Midbrain (tissue), 1 donor: ENCODE measurements at regions not wholly inside any gene's neighbourhood (a gene's known extent, or its start where the extent isn't known, plus 50 kb on each side); places are given as distances from the start of the nearest gene placed in this dataset.
A peak's percentile ranks its signal among the peaks of the same experiment; 100 is the strongest.
"Not testable (repeated sequence)": the region's sequence is repeated elsewhere in the genome, so short reads cannot be mapped to it uniquely, and the experiment has no call there.

ENCODE experiments used
- DNase-seq: peaks from one replicate; lab custom pipeline; 2025; lab: John Stamatoyannopoulos, UW

- DNase-seq: peak; percentile 80
These were observed 315.4 kb upstream of the CDYL start for GRCh38 chr6:4460586-4461475.

- no peak for DNase-seq
These were observed 316.2 kb upstream of the CDYL start for GRCh38 chr6:4459996-4460395.

GRCh38 chr6:4459032-4459431, 317.2 kb upstream of the CDYL start:
- no peak for DNase-seq

- no peak for DNase-seq
These were observed 316.3 kb upstream of the ECI2 start for GRCh38 chr6:4451718-4452117.

- no peak for DNase-seq
These were observed 315.7 kb upstream of the ECI2 start for GRCh38 chr6:4451081-4451480.

- no peak for DNase-seq
These were observed 314.9 kb upstream of the ECI2 start for GRCh38 chr6:4450237-4450636.

- no peak for DNase-seq
These were observed 314.0 kb upstream of the ECI2 start for GRCh38 chr6:4449409-4449808.

- DNase-seq: no peak
These were observed 313.5 kb upstream of the ECI2 start for GRCh38 chr6:4448841-4449240.

GRCh38 chr6:4447639-4448330, 312.4 kb upstream of the ECI2 start:
- no peak for DNase-seq

- DNase-seq: peak; percentile 3
These were observed 311.6 kb upstream of the ECI2 start for GRCh38 chr6:4446982-4447381.

GRCh38 chr6:4441981-4442434, 306.6 kb upstream of the ECI2 start:
- DNase-seq: no peak

GRCh38 chr6:4439159-4439558, 303.8 kb upstream of the ECI2 start:
- no peak for DNase-seq

- no peak for DNase-seq
These were observed 302.0 kb upstream of the ECI2 start for GRCh38 chr6:4437342-4437741.

GRCh38 chr6:4435981-4436445, 300.6 kb upstream of the ECI2 start:
- no peak for DNase-seq

GRCh38 chr6:4434655-4435054, 299.3 kb upstream of the ECI2 start:
- no peak for DNase-seq

GRCh38 chr6:4433199-4433598, 297.8 kb upstream of the ECI2 start:
- DNase-seq: no peak

GRCh38 chr6:4426968-4427367, 291.6 kb upstream of the ECI2 start:
- DNase-seq: no peak

GRCh38 chr6:4421837-4422236, 286.5 kb upstream of the ECI2 start:
- no peak for DNase-seq

- no peak for DNase-seq
These were observed 284.9 kb upstream of the ECI2 start for GRCh38 chr6:4420160-4420865.

GRCh38 chr6:4415549-4415948, 280.2 kb upstream of the ECI2 start:
- DNase-seq: no peak

- DNase-seq: not testable (repeated sequence)
These were observed 278.7 kb upstream of the ECI2 start for GRCh38 chr6:4414078-4414477.

GRCh38 chr6:4413073-4413472, 277.7 kb upstream of the ECI2 start:
- no peak for DNase-seq

- DNase-seq: no peak
These were observed 277.1 kb upstream of the ECI2 start for GRCh38 chr6:4412488-4412887.
